ENCODE measurements at regions not wholly inside any gene's neighbourhood (a gene's known extent, or its start where the extent isn't known, plus 50 kb on each side); places are given as distances from the start of the nearest gene placed in this dataset.
"Not testable (repeated sequence)": the region's sequence is repeated elsewhere in the genome, so short reads cannot be mapped to it uniquely, and the experiment has no call there.

DNA sequence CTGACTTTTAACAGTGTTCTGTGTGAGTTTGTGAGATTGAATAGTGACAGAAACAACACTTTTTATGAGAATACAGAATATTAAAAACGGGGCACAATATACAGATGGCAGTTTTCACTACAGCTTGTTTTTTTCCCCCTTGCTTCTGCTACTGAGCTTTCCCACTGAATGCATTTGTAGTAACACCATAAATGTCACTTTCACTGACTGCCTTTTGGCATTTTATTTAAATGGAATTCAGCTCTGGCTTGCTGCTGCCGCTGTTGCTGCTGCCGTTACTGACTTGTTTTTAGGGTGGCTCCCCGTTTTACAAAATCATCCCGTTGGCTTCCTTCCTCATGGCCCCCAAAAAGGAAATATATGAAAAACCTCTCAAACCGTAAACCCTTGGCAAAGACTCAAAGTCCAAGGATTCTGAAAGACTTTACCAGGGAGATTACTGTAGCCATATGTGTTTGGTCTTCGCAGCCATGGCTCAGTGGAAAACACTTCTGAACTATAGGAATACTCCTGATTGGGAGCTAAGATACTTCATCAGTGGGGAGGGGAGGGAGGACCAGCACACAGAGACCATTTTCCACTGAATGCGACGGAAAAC is 151.0 kb downstream of the NUF2 start:
- DNase-seq (ENCODE audit: low read depth in 2 of 2), result no peak

- no peak for DNase-seq (ENCODE audit: low read depth in 2 of 2)
These were observed 155.6 kb downstream of the NUF2 start for GRCh38 chr1:163477276-163477830.

GRCh38 chr1:163498391-163499330 is 176.9 kb downstream of the NUF2 start:
- DNase-seq (ENCODE audit: low read depth in 2 of 2), result not testable (repeated sequence)

- no peak for DNase-seq (ENCODE audit: low read depth in 2 of 2)
These were observed 182.7 kb downstream of the NUF2 start for GRCh38 chr1:163504331-163504978.

DNA sequence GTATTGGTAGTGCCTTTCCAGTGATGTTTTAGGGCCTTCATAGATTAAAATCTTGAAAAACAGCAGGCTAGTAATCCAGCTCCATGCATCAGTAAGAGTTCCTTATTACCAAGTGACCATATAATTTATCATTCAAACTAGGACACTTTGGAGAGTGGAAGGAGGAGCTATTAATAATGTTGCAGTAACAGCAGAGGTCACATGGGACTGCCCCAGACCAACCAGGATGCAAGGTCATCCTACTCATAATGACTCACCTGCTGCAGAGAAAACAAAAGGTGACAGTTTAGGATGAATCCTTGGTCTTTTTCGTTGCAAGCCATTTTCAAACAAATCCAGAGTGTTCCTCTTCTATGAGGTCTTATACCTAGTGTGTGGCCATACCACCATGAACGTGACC is 187.4 kb downstream of the NUF2 start:
- peak in 1 of 2 donors; percentile 63 for DNase-seq (ENCODE audit: low read depth in 2 of 2)

- DNase-seq (ENCODE audit: low read depth in 2 of 2), result no peak
These were observed 190.7 kb downstream of the NUF2 start for GRCh38 chr1:163512349-163512989.

DNA sequence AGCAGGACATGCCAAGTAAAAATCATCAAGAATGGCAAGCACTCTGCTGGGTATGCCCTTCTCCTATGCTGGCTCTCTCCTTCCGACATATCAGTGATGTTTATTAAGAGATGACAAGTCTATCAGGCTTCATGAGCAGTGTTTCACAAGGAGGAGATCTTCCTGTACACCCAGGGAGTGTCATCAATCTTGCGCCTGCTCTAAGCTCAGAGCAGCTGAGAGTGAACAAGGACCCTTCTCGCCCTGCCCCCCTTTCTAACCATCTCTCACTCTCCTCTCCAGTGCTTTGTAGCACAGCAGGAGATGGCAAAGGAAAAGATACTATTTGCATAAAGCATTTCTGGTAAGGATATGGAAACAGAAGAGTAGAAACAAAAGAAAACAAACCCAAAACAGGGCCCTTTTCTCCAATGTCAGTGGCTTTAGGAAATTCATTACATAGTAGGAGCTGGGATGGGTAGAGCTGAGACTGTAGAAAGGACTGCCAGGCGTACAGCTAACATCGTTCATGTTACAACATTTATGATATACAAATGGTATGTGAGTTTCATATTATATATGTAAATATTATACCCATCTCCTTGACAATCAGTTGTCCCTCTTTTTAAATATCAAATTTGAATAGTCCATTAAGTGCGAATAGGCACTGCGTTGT is 201.7 kb downstream of the NUF2 start:
- no peak for DNase-seq (ENCODE audit: low read depth in 2 of 2)

DNA sequence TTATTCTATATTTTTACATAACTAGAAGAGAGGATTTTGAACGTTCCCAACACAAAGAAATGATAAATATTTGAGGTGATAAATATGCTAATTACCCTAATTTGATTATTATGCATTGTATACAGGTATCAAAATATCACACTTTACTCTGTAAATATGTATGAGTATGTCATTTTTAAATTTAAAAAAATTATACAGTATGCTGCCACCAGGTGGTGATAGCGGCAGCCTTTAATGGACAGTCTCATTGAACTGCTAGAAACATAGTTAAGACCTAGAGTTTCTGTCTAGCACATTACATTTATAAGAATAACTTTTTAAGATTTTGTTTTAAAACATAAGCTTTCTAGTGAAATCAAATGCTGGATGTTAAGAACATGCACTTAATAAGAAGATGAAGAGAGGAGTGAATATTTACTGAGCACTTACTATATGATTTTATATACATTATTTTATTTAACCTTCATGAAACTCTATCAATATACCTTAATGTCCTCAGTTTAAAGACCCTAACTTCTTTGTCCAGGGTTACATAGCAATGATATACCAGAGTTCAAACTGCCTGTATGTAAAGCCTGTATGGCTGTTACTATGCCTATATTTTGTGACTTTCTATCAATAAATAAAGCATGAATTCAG is 207.1 kb downstream of the NUF2 start:
- DNase-seq (ENCODE audit: low read depth in 2 of 2), result peak; percentile 43 to 46

DNA sequence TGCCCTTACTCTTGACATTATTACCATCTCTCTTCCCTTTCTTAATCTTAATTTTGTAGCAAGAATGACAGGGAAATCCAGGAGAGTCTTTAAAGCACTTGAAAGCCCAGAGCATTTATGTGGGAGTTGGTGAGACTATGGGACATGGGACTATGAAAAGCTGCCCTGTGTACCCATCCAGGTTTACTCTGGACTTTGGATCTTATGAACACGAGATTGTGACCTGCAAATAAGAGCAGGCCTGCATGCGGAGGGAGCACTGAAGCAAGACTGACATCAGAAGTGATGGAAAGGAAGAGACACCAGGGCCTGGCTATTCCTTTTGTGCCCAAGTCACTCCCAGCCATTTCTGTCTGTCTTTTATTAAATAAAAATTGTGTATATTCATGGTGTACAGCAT is 209.6 kb downstream of the NUF2 start:
- DNase-seq (ENCODE audit: low read depth in 2 of 2), result no peak

DNA sequence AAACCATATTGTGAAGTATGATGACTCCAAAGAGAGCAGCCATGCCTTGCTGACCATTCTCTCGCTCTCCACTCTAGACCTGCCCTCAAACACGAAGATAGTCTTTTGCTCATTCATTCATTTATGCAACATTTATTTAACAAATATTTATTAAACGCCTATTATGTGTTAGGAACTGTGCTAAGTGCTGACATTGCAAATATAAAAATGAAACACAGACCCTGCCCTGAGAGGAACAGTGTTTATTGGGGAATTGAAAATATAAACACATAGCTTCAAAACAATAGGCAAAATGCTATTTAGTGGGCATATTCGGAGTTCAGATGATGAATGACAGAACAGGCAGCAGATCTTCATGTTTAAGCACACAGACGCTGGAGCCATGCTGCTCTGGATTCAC is 213.6 kb downstream of the NUF2 start:
- DNase-seq (ENCODE audit: low read depth in 2 of 2), result no peak

GRCh38 chr1:163535807-163536206 is 214.1 kb downstream of the NUF2 start:
- peak; percentile 26 to 59 for DNase-seq (ENCODE audit: low read depth in 2 of 2)

GRCh38 chr1:163537809-163538208 is 216.1 kb downstream of the NUF2 start:
- DNase-seq (ENCODE audit: low read depth in 2 of 2), result no peak

GRCh38 chr1:163538667-163539066 is 216.9 kb downstream of the NUF2 start:
- no peak for DNase-seq (ENCODE audit: low read depth in 2 of 2)

DNA sequence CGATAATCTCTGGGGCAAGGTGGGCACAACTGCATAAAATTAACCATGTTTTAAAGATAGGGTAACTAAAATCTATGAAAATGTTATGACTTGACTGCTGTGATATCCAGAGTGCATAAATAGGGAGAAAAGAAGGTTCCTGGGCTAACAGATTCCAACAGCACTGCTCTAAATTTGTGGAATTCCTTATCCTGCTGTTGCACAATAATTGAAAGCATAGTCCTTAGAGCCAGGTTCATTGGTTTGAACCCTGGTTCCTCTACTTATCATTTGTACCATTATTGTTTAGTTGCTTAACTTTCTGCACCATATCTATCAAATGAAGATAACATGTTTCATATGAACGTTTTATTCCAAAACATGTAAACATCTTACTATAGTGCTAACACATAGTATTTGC is 219.0 kb downstream of the NUF2 start:
- no peak for DNase-seq (ENCODE audit: low read depth in 2 of 2)

DNA sequence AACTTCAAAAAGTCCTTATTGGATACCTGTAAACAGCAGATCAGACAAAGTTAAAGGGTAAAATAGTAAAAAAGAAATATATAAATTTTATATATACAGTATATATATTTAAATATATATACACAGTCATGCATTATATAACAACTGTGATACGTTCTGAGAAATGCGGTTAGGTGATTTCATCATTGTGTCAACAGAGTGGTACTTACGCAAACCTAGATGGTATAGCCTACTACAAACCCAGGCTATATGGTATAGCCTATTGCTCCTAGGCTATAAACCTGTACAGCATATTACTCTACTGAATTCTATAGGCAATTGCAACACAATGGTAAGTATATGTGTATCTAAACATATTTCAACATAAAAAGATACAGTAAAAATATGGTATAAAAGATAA is 222.7 kb downstream of the NUF2 start:
- no peak for DNase-seq (ENCODE audit: low read depth in 2 of 2)

GRCh38 chr1:163558162-163558561 is 236.4 kb downstream of the NUF2 start:
- DNase-seq (ENCODE audit: low read depth in 2 of 2), result no peak

GRCh38 chr1:163561580-163562295 is 240.0 kb downstream of the NUF2 start:
- peak; percentile 8 to 44 for DNase-seq (ENCODE audit: low read depth in 2 of 2)

DNA sequence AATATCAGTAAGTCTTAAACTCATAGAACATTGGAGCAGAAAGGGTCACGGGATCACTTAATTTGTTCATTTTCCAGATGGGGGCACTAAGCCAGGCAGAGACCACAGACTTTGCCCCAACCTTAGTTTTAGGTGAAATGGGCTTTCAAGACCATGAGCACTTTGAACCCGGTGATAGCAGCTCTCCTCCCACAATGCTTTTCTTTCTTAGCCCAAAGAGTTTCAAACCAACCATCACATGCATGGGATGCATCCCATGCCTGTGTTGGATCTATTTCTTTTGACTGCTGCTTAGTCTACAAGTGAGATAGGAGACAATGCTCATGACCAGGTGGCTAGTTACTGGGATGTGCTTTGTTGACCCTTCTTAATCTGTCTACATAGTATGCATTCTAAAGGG is 240.6 kb downstream of the NUF2 start:
- DNase-seq (ENCODE audit: low read depth in 2 of 2), result no peak

- peak in 1 of 2 donors; percentile 5 for DNase-seq (ENCODE audit: low read depth in 2 of 2)
These were observed 243.4 kb downstream of the NUF2 start for GRCh38 chr1:163565166-163565565.

- DNase-seq (ENCODE audit: low read depth in 2 of 2), result no peak
These were observed 248.3 kb downstream of the NUF2 start for GRCh38 chr1:163570071-163570470.

Data from lung microvascular endothelial cell (primary cell).